ENCODE measurements at regions not wholly inside any gene's neighbourhood (a gene's known extent, or its start where the extent isn't known, plus 50 kb on each side); places are given as distances from the start of the nearest gene placed in this dataset.

DNA sequence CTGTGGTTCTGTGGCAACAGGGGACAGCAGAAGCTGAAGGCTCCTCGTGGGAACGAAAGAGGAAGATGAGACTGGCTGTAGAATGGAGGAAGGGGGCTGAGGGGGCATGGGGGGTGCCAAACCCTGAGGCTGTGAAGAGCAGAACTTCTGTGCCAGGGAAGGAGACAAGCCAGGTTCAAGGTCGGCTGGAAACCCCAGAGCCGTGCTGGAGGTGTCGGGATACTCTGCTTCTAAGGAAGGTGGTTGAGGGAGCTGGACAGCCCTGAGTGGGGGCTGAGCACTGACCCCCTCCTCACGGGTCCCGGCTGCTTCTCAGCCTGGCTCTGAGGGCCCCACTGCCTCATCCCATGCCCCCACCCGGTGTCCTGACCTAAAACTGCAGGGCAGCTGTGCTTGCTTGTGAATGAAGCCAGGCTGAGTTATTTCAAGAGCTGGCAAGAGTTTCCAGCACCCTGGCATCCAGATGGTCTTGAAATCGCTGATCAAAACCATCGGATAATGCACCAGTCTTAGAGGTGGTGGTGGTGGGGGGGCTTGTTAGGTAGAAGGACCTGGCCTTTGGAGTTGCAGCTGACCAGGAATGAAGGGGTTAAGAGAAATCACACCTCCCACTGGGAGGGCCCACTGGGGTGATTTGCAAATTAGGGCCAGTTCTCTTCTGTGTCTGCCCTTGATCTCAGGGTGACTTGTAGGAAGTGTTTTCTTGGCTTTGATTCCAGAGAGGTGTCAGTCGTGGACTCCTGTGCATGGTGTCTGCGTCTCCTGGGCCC, 218.9 kb upstream of the C1orf174 start:
- no peaks in the 10 kb centered on the region for H3K4me1 ChIP-seq
- DNase-seq: no peak
- no peak for TF ChIP-seq POLR2A (IDR thresholded peaks at IDR 0.05)
- TF ChIP-seq, protein P1, sequence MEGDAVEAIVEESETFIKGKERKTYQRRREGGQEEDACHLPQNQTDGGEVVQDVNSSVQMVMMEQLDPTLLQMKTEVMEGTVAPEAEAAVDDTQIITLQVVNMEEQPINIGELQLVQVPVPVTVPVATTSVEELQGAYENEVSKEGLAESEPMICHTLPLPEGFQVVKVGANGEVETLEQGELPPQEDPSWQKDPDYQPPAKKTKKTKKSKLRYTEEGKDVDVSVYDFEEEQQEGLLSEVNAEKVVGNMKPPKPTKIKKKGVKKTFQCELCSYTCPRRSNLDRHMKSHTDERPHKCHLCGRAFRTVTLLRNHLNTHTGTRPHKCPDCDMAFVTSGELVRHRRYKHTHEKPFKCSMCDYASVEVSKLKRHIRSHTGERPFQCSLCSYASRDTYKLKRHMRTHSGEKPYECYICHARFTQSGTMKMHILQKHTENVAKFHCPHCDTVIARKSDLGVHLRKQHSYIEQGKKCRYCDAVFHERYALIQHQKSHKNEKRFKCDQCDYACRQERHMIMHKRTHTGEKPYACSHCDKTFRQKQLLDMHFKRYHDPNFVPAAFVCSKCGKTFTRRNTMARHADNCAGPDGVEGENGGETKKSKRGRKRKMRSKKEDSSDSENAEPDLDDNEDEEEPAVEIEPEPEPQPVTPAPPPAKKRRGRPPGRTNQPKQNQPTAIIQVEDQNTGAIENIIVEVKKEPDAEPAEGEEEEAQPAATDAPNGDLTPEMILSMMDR (IDR thresholded peaks at IDR 0.05): no peak
- no peaks in the 10 kb centered on the region for H3K27me3 ChIP-seq
- no peak overlapping the region for H3K4me3 ChIP-seq
- no peaks in the 10 kb centered on the region for H3K36me3 ChIP-seq
- intact Hi-C loops (cut with DNase I; ENCODE audit: low total_unique reads): no loop called here
- no peaks in the 10 kb centered on the region for H3K9me3 ChIP-seq
- no peak overlapping the region for H3K27ac ChIP-seq

DNA sequence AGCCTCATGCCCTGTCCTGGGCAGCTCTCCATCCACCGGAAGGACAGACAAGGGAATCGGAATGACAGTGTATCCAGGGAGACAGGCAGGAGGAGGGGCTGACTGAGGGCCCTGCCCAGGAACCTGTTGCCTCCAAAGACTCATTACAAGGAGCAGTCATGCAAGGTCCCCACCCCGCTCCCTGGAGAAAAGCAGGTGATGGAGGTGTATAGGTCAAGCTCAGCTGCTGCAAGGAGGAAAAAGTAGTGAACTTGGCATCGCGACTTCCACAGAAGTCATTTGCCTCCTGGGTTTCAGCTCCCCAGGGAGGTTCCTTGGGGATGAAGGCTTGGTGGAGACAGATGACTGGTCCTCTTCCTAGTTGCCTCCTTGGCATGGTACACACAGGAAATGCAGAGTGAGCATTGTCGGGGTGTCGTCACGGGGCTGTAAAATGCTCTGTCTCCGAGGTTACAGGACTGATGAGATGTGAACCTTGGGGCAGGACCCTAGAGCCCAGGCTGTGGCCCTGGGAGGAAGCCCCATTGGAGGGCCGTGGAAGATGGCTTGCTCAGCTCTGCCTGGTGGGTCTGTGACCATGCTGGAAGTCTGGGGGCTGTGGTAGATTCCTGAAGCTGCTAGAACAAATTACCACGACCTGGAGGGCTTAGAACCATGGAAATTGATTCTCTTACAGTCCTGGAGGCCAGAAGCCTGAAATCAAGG, 219.6 kb upstream of the C1orf174 start:
- TF ChIP-seq POLR2A (IDR thresholded peaks at IDR 0.05): no peak
- TF ChIP-seq, protein P1 (IDR thresholded peaks at IDR 0.05): no peak
- Histone ChIP-seq H3K27me3 (no peaks in the 10 kb centered on the region), H3K36me3 (no peaks in the 10 kb centered on the region), H3K27ac (no peak overlapping the region), H3K4me1 (no peaks in the 10 kb centered on the region), H3K4me3 (no peak overlapping the region), H3K9me3 (no peaks in the 10 kb centered on the region)
- intact Hi-C loops (cut with DNase I; ENCODE audit: low total_unique reads): no loop called here
- no peak for DNase-seq

DNA sequence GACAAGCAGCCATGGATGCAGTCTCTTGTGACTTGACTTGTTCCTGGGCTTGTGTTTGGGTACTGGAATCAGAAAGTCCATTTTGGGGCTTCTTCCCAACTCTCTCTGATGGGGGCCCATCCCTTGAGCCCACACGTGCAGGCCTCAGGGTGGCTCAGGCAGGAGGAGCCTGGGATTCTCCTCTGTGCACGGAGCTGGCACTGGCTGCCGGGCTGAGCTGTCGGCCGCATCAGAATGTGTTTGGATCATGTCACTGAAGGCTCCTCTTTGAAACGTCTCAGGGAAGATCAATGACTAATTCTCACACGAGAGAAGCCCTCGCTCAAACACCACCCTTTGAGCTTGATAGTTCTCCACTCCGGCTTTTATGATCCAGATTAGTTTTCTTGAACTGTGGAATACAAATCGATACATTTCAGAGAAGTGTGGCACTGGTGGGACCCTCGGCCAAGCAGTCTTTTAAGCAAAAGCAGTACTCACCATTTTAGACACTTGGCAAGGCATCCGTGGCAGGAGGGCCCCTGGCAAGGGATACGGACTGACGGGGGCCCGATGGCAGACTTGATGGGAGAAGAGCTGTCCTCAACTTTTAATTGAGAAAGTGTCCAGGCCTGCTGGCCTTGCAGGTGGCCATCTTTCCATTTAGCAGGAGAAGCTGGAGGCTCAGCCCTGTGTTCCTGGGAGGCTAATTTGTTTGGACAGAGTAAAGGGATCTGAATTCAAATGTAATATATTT, 220.7 kb upstream of the C1orf174 start:
- intact Hi-C loops (cut with DNase I; ENCODE audit: low total_unique reads): no loop called here
- Histone ChIP-seq H3K4me1 (no peaks in the 10 kb centered on the region), H3K9me3 (no peaks in the 10 kb centered on the region), H3K36me3 (no peaks in the 10 kb centered on the region), H3K27ac (no peak overlapping the region), H3K4me3 (no peak overlapping the region), H3K27me3 (no peaks in the 10 kb centered on the region)
- DNase-seq: no peak
- TF ChIP-seq, protein P1 (IDR thresholded peaks at IDR 0.05): no peak
- no peak for TF ChIP-seq POLR2A (IDR thresholded peaks at IDR 0.05)

DNA sequence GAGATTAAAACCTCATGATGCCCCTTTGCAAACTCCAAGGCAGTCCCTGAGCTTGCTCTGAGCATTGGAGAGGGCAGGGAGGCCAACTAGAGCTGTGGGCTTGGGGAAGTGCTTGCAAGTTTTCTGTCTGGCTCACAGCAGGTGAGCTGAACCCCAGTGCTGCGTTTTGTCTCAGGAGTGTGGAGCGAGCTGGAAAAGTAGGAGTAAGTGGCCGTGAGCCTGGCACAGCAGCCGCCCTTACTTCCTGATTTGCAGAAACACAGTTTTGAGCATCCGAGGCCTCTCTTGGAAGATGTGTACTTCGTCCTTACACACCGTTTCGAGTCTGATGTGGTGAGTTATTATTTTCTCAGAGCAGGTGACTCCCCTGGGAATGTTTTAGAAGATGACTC, 221.2 kb upstream of the C1orf174 start:
- Histone ChIP-seq H3K4me3 (no peak overlapping the region), H3K9me3 (no peaks in the 10 kb centered on the region), H3K27me3 (no peaks in the 10 kb centered on the region), H3K27ac (no peak overlapping the region), H3K36me3 (no peaks in the 10 kb centered on the region), H3K4me1 (no peaks in the 10 kb centered on the region)
- DNase-seq: no peak
- TF ChIP-seq POLR2A (IDR thresholded peaks at IDR 0.05): no peak
- TF ChIP-seq, protein P1 (IDR thresholded peaks at IDR 0.05): no peak
- intact Hi-C loops (cut with DNase I; ENCODE audit: low total_unique reads): no loop called here
